K562 (cell line): ENCODE measurements at regions not wholly inside any gene's neighbourhood (a gene's known extent, or its start where the extent isn't known, plus 50 kb on each side); places are given as distances from the start of the nearest gene placed in this dataset.

ENCODE experiments used
- ATF4 ChIP-seq: fragments of 450-650 bp; formaldehyde crosslinking; IDR thresholded peaks from 2 replicates; pipeline ENCODE4 v1.4.0; 2022; ENCODE audit warnings: mild to moderate bottlenecking, moderate library complexity
- CHD4 ChIP-seq: fragments of 200-600 bp; sonication (generic); IDR thresholded peaks from 3 replicates; pipeline ENCODE4 v1.6.1; 2012; ENCODE audit warnings: low read depth, mild to moderate bottlenecking, mixed read lengths, low read length, inconsistent platforms; ENCODE audit not compliant: insufficient read depth, insufficient replicate concordance, poor library complexity, severe bottlenecking
- L3MBTL2 ChIP-seq: fragments of 450-650 bp; IDR thresholded peaks from 2 replicates; pipeline ENCODE4 v1.6.1; 2016; ENCODE audit warnings: mild to moderate bottlenecking, moderate library complexity
- MAFK ChIP-seq: IDR thresholded peaks from 2 replicates; pipeline ENCODE4 v1.6.1; 2011; ENCODE audit warnings: low read length, improper control_type of control experiment
- MTA3 ChIP-seq: fragments of 450-650 bp; formaldehyde crosslinking; IDR thresholded peaks from 2 replicates; pipeline ENCODE4 v1.6.1; 2017; ENCODE audit warnings: mild to moderate bottlenecking, borderline replicate concordance
- NR2F6 ChIP-seq: fragments of 450-650 bp; formaldehyde crosslinking; IDR thresholded peaks from 2 replicates; pipeline ENCODE4 v1.4.0; 2020; ENCODE audit warnings: mild to moderate bottlenecking
- PKNOX1 ChIP-seq: fragments of 450-650 bp; IDR thresholded peaks from 2 replicates; pipeline ENCODE4 v1.6.1; 2016
- TCF15 ChIP-seq: fragments of 250-450 bp; sonication (Bioruptor Pico); IDR thresholded peaks from 2 replicates; pipeline ENCODE4 v1.8.0; 2022; ENCODE audit warnings: moderate library complexity, mild to moderate bottlenecking, inconsistent platforms
- ZBED1 ChIP-seq: IDR thresholded peaks from 2 replicates; pipeline ENCODE4 v1.6.1; 2014
- ZNF253 ChIP-seq: fragments of 250-450 bp; sonication (Bioruptor Pico); conservative IDR thresholded peaks from 2 replicates; pipeline ENCODE4 v1.6.1; 2021; ENCODE audit warnings: mild to moderate bottlenecking

GRCh38 chrX:147679356-147680005, 232.2 kb upstream of the FMR1 start:
- TF ChIP-seq CHD4 (no peak), TCF15 (CRISPR knock-in tag) (no peak), NR2F6 (CRISPR knock-in tag) (no peak), MTA3 (no peak), ZNF253 (CRISPR knock-in tag) (no peak), ZBED1 (no peak), MAFK (no peak), L3MBTL2 (no peak), PKNOX1 (no peak), ATF4 (CRISPR knock-in tag) (no peak)
